ENCODE measurements at regions not wholly inside any gene's neighbourhood (a gene's known extent, or its start where the extent isn't known, plus 50 kb on each side); places are given as distances from the start of the nearest gene placed in this dataset.

GRCh38 chr10:85193796-85194195 is 865.4 kb downstream of the CCSER2 start:
- no peak for TF ChIP-seq ZFX (IDR thresholded peaks at IDR 0.05; ENCODE audit: borderline replicate concordance)
- TF ChIP-seq, protein P1, sequence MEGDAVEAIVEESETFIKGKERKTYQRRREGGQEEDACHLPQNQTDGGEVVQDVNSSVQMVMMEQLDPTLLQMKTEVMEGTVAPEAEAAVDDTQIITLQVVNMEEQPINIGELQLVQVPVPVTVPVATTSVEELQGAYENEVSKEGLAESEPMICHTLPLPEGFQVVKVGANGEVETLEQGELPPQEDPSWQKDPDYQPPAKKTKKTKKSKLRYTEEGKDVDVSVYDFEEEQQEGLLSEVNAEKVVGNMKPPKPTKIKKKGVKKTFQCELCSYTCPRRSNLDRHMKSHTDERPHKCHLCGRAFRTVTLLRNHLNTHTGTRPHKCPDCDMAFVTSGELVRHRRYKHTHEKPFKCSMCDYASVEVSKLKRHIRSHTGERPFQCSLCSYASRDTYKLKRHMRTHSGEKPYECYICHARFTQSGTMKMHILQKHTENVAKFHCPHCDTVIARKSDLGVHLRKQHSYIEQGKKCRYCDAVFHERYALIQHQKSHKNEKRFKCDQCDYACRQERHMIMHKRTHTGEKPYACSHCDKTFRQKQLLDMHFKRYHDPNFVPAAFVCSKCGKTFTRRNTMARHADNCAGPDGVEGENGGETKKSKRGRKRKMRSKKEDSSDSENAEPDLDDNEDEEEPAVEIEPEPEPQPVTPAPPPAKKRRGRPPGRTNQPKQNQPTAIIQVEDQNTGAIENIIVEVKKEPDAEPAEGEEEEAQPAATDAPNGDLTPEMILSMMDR (IDR thresholded peaks at IDR 0.05), result no peak
- no peak overlapping the region for H3K27ac ChIP-seq

DNA sequence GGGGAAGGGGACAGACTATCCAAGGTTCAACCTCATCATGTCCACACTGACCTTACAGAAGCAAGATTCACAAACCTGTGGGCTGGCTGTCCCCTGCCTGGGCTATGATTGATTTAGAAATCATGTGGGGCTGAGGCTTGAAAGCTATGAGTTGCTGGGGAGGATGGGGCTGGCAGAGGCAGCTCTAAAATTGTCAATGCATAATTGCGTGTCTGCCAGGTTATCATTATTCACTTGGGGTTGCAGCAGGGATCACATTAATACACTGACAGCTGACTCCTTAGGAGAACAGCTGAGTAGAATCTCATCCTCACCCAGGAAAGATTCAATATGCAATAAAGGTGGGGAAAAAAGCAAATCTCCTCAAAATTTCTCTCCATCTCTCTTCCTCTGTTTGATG is 866.3 kb downstream of the CCSER2 start:
- no peak overlapping the region for H3K27ac ChIP-seq
- no peak for TF ChIP-seq ZFX (IDR thresholded peaks at IDR 0.05; ENCODE audit: borderline replicate concordance)
- TF ChIP-seq, protein P1 (IDR thresholded peaks at IDR 0.05), result no peak

- no peak for TF ChIP-seq ZFX (IDR thresholded peaks at IDR 0.05; ENCODE audit: borderline replicate concordance)
- TF ChIP-seq, protein P1 (IDR thresholded peaks at IDR 0.05), result no peak
- H3K27ac ChIP-seq, result no peak overlapping the region
These were observed 867.2 kb downstream of the CCSER2 start for GRCh38 chr10:85195596-85195995.

GRCh38 chr10:85204814-85205213 is 876.4 kb downstream of the CCSER2 start:
- no peak overlapping the region for H3K27ac ChIP-seq
- TF ChIP-seq, protein P1 (IDR thresholded peaks at IDR 0.05), result no peak
- no peak for TF ChIP-seq ZFX (IDR thresholded peaks at IDR 0.05; ENCODE audit: borderline replicate concordance)

DNA sequence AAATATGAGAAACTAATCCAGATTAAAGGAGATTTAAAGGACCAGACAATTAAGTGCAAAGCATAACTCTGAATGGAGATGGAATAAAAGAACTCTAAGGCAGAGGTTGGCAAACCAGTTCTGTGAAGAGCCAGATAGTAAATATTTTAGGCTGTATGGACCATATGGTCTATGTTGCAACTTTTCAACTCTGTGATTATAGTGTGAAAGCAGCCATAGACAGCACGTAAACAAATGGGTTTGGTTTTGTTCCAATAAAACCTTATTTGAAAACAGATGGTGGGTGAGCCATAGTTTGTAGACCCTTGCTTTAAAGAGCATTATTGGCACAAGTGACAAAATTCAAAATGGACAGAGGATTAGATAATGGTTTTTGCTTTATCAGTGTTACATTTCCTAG is 884.1 kb downstream of the CCSER2 start:
- TF ChIP-seq, protein P1 (IDR thresholded peaks at IDR 0.05), result no peak
- no peak for TF ChIP-seq ZFX (IDR thresholded peaks at IDR 0.05; ENCODE audit: borderline replicate concordance)

GRCh38 chr10:85213493-85213892 is 885.1 kb downstream of the CCSER2 start:
- no peak for TF ChIP-seq ZFX (IDR thresholded peaks at IDR 0.05; ENCODE audit: borderline replicate concordance)
- TF ChIP-seq, protein P1 (IDR thresholded peaks at IDR 0.05), result no peak
- H3K27ac ChIP-seq, result no peak overlapping the region

More for the DNA sequence above, 884.1 kb downstream of the CCSER2 start:
- no peak overlapping the region for H3K27ac ChIP-seq

- no peak overlapping the region for H3K27ac ChIP-seq
- no peak for TF ChIP-seq ZFX (IDR thresholded peaks at IDR 0.05; ENCODE audit: borderline replicate concordance)
- TF ChIP-seq, protein P1 (IDR thresholded peaks at IDR 0.05), result no peak
These were observed 893.9 kb downstream of the CCSER2 start for GRCh38 chr10:85222300-85222699.

Data from 22Rv1 (cell line).